ENCODE measurements at regions not wholly inside any gene's neighbourhood (a gene's known extent, or its start where the extent isn't known, plus 50 kb on each side); places are given as distances from the start of the nearest gene placed in this dataset.

DNA sequence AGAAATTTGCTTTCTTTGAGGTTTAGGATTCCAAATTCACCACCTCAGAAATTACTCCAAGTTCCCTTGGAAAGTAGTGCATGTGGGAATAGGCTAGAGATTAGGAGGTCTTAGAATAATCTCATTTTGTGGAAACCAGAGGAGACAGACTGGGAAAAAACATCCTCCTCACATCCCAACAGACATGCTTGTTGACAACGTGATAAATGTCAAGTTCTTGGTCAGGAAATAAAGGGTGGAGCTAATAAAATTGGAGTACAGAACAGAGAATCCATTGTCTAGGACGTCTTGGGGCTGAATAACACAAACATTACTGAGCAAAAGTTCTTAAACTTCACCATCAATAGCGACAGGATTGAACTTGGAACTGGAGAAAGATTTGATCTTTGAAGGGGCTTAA lies 233.4 kb downstream of the PABPC4L start:
- ChIA-PET POLR2A (no interaction called here), CTCF (no interaction called here)
- TF ChIP-seq ARNT (IDR thresholded peaks at IDR 0.05) (no peak), L3MBTL2 (conservative IDR thresholded peaks at IDR 0.05) (no peak), SUZ12 (IDR thresholded peaks at IDR 0.05) (no peak), BHLHE40 (IDR thresholded peaks at IDR 0.05; ENCODE audit: borderline replicate concordance) (no peak), FOXA1 (IDR thresholded peaks at IDR 0.05) (no peak), FOXK2 (IDR thresholded peaks at IDR 0.05) (no peak), FOXM1 (IDR thresholded peaks at IDR 0.05; ENCODE audit: borderline replicate concordance) (no peak), TARDBP (IDR thresholded peaks at IDR 0.05) (no peak), ZNF384 (IDR thresholded peaks at IDR 0.05) (no peak), SP1 (IDR thresholded peaks at IDR 0.05) (no peak), NFRKB (IDR thresholded peaks at IDR 0.05) (no peak)
- TF ChIP-seq, protein P1, sequence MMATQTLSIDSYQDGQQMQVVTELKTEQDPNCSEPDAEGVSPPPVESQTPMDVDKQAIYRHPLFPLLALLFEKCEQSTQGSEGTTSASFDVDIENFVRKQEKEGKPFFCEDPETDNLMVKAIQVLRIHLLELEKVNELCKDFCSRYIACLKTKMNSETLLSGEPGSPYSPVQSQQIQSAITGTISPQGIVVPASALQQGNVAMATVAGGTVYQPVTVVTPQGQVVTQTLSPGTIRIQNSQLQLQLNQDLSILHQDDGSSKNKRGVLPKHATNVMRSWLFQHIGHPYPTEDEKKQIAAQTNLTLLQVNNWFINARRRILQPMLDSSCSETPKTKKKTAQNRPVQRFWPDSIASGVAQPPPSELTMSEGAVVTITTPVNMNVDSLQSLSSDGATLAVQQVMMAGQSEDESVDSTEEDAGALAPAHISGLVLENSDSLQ (IDR thresholded peaks at IDR 0.05) = no peak
- no peak for DNase-seq (ENCODE audit: extremely low spot score)

DNA sequence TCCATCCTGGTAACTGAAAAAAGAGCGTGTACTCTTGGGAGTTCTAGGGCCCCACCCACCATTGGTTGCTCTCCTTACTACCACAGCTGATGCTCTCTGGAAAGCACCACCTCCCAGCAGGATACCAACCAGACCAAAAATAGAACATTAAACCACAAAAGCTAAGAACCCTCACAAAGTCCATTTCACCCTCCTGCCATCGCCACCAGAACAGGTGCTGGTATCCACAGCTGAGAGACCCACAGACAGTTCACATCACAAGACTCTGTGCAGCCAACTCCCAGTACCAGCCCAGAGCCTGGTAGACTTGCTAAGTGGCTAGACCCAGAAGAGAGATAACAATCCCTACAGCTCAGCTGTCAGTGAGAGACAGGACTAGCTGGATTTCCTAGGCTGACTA lies 240.6 kb downstream of the PABPC4L start:
- ChIA-PET CTCF (interaction anchor here (0.7 kb wide), 1 partner anchor 724 kb away, joined by 3 read pairs; no protein-coding TSS in a partner anchor), POLR2A (no interaction called here)
- DNase-seq (ENCODE audit: extremely low spot score) = no peak
- TF ChIP-seq FOXA1 (IDR thresholded peaks at IDR 0.05) (no peak), TARDBP (IDR thresholded peaks at IDR 0.05) (no peak), SUZ12 (IDR thresholded peaks at IDR 0.05) (no peak), ZNF384 (IDR thresholded peaks at IDR 0.05) (no peak), FOXK2 (IDR thresholded peaks at IDR 0.05) (no peak), SP1 (IDR thresholded peaks at IDR 0.05) (no peak), BHLHE40 (IDR thresholded peaks at IDR 0.05; ENCODE audit: borderline replicate concordance) (no peak), CTBP1 (IDR thresholded peaks at IDR 0.05; ENCODE audit: borderline replicate concordance) (no peak), ELF4 (IDR thresholded peaks at IDR 0.05) (no peak), HDGF (IDR thresholded peaks at IDR 0.05; ENCODE audit: borderline replicate concordance) (no peak)

DNA sequence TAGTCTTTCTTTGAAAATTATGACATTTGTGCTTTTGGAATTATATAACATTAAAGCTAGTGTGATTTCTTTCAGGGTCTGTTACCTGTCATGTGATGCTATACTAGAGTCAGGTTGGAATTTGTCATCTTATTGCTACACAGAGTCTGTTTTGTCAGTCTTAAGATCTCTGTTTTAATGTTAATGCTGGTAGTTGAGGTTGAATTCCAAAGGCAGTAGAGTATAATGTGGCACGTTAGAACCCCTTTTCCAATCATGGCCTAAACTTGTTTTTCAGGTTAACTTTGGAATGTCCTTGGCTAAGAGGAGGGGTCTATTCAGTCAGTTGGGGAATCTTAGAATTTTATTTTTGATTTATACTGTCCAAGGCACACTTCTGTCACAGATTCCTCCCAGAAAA lies 258.5 kb downstream of the PABPC4L start:
- ChIA-PET CTCF (no interaction called here), POLR2A (no interaction called here)
- DNase-seq (ENCODE audit: extremely low spot score) = no peak
- TF ChIP-seq FOXM1 (IDR thresholded peaks at IDR 0.05; ENCODE audit: borderline replicate concordance) (no peak), CTBP1 (IDR thresholded peaks at IDR 0.05; ENCODE audit: borderline replicate concordance) (no peak), NFRKB (IDR thresholded peaks at IDR 0.05) (no peak), SUZ12 (IDR thresholded peaks at IDR 0.05) (no peak), BHLHE40 (IDR thresholded peaks at IDR 0.05; ENCODE audit: borderline replicate concordance) (no peak), TARDBP (IDR thresholded peaks at IDR 0.05) (no peak), HDGF (IDR thresholded peaks at IDR 0.05; ENCODE audit: borderline replicate concordance) (no peak), SP1 (IDR thresholded peaks at IDR 0.05) (no peak), ELF4 (IDR thresholded peaks at IDR 0.05) (no peak), L3MBTL2 (conservative IDR thresholded peaks at IDR 0.05) (no peak), ZNF384 (IDR thresholded peaks at IDR 0.05) (no peak), FOXK2 (IDR thresholded peaks at IDR 0.05) (no peak), FOXA1 (IDR thresholded peaks at IDR 0.05) (no peak), ARNT (IDR thresholded peaks at IDR 0.05) (no peak), LEF1 (IDR thresholded peaks at IDR 0.05; ENCODE audit: borderline replicate concordance) (no peak)
- TF ChIP-seq, protein P1 (IDR thresholded peaks at IDR 0.05) = no peak

DNA sequence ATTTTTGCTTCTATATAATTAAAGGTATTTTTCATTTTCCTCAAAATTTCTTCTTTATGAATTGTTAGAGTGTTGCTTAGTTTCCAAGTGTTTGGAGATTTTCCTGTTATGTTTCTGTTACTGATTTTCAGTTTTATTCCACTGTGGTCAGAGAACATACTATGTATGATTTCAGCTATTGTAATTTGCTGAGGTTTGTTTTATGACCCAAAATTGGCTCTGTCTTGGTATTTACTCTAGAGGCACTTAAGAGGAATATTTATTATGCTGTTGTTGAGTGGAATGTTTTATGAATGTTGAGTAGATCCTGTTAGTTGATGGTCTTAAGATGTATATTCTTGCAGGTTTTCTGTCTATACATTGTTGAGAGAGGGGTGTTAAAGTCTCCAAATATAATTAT lies 263.5 kb downstream of the PABPC4L start:
- CTCF ChIA-PET = no interaction called here
- TF ChIP-seq BHLHE40 (IDR thresholded peaks at IDR 0.05; ENCODE audit: borderline replicate concordance) (no peak), FOXA1 (IDR thresholded peaks at IDR 0.05) (no peak), ZNF384 (IDR thresholded peaks at IDR 0.05) (no peak), NFRKB (IDR thresholded peaks at IDR 0.05) (no peak), FOXM1 (IDR thresholded peaks at IDR 0.05; ENCODE audit: borderline replicate concordance) (no peak), LEF1 (IDR thresholded peaks at IDR 0.05; ENCODE audit: borderline replicate concordance) (no peak), HDGF (IDR thresholded peaks at IDR 0.05; ENCODE audit: borderline replicate concordance) (no peak)
- TF ChIP-seq, protein P1 (IDR thresholded peaks at IDR 0.05) = no peak
- POLR2A ChIA-PET = no interaction called here
- no peak for DNase-seq (ENCODE audit: extremely low spot score)

DNA sequence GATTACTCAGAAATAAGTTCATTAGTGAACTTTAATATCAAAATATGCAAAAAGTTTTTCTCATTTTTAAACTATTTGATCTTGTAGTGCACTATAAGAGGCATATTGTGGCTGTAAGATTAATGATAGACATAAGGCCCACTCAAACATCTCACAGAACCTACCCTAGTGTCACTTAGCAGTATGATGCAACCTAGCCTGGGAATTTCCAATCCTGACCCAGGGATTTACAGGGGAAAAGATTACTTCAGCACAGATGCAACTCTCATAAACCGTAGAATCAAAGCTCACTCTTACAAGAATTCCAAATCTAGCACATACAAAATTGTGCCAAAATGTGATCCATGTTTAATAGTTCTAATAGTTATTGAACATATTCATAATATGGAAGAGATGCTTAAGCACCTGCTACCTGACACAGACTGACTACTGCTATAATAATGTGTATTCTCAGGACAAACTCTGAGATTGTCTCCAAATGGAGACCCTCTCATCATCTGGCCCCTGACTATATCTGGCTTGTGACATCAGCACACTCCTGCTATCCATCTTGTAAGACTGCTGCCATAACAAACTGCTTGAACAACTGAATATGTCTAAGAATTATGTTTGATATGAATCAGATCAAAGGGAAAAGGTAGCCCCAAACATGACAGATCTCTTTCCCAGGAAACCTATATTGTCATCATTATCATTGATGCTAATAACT lies 271.9 kb downstream of the PABPC4L start:
- ChIA-PET POLR2A (no interaction called here), CTCF (interaction anchor here (0.5 kb wide), 1 partner anchor 1214 kb away, joined by 3 read pairs; no protein-coding TSS in a partner anchor)
- no peak for DNase-seq (ENCODE audit: extremely low spot score)
- TF ChIP-seq SUZ12 (IDR thresholded peaks at IDR 0.05) (no peak), HDGF (IDR thresholded peaks at IDR 0.05; ENCODE audit: borderline replicate concordance) (no peak), FOXM1 (IDR thresholded peaks at IDR 0.05; ENCODE audit: borderline replicate concordance) (no peak), CTBP1 (IDR thresholded peaks at IDR 0.05; ENCODE audit: borderline replicate concordance) (no peak), NFRKB (IDR thresholded peaks at IDR 0.05) (no peak), SP1 (IDR thresholded peaks at IDR 0.05) (no peak), TARDBP (IDR thresholded peaks at IDR 0.05) (no peak), ZNF384 (IDR thresholded peaks at IDR 0.05) (no peak), FOXA1 (IDR thresholded peaks at IDR 0.05) (no peak), ARNT (IDR thresholded peaks at IDR 0.05) (no peak), ELF4 (IDR thresholded peaks at IDR 0.05) (no peak), BHLHE40 (IDR thresholded peaks at IDR 0.05; ENCODE audit: borderline replicate concordance) (no peak), L3MBTL2 (conservative IDR thresholded peaks at IDR 0.05) (no peak), FOXK2 (IDR thresholded peaks at IDR 0.05) (no peak)
- TF ChIP-seq, protein P1 (IDR thresholded peaks at IDR 0.05) = no peak

All from HEK293T (cell line).